GM12878 (cell line): ENCODE measurements at regions not wholly inside any gene's neighbourhood (a gene's known extent, or its start where the extent isn't known, plus 50 kb on each side); places are given as distances from the start of the nearest gene placed in this dataset.

ENCODE experiments used
- BCL11A ChIP-seq: IDR thresholded peaks from 2 replicates; pipeline ENCODE4 v1.6.1; 2011; ENCODE audit warnings: low read depth, low read length
- CTCF ChIP-seq, 3 experiments: IDR thresholded peaks in 2 of 3; conservative IDR thresholded peaks in 1 of 3; 2 replicates each; pipeline ENCODE4 v1.5.1; 2011; ENCODE audit warnings: low read depth in 3 of 3, low read length in 3 of 3, mild to moderate bottlenecking in 3 of 3, control low read depth in 2 of 3, moderate library complexity in 2 of 3, inconsistent platforms in 1 of 3, mixed read lengths in 1 of 3; ENCODE audit not compliant: control insufficient read depth in 2 of 3, insufficient read depth in 1 of 3; ENCODE audit errors: extremely low read depth in 1 of 3
- IKZF1 ChIP-seq: fragments of 450-650 bp; conservative IDR thresholded peaks from 2 replicates; pipeline ENCODE4 v1.6.1; 2017; ENCODE audit warnings: antibody characterized with exemption, mild to moderate bottlenecking
- JUND ChIP-seq: IDR thresholded peaks from 2 replicates; pipeline ENCODE4 v1.6.1; 2012; ENCODE audit warnings: low read depth, mild to moderate bottlenecking, low read length, improper control_type of control experiment, moderate library complexity
- POLR2A ChIP-seq: IDR thresholded peaks from 2 replicates; pipeline ENCODE4 v1.6.1; 2011; ENCODE audit warnings: low read depth, mild to moderate bottlenecking, low read length
- POLR2AphosphoS5 ChIP-seq: IDR thresholded peaks from 2 replicates; pipeline ENCODE4 v1.6.1; 2011; ENCODE audit warnings: mild to moderate bottlenecking, low read length, inconsistent platforms

DNA sequence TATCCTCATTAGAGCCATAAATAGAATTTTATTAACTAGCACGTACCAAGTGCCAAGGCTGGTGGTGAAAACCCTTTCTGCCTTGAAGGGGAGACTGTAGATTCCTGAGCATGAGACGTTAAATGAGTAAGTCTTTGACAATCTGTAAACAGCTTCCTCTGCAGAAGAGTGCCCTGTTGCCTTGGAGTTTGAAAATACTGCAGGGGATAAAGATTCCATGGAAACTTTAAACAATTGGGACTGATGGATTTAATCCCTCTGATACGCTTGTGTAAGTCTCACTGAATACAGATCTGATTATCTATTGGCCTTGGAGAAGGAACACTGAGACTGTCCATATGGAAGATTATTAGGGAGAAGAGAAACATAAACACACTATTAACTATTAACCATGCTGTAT lies 1053.4 kb upstream of the RBFOX1 start:
- TF ChIP-seq IKZF1 (no peak), CTCF (IDR thresholded peaks at IDR 0.05 in 2 of 3, conservative IDR thresholded peaks at IDR 0.05 in 1 of 3; ENCODE audit: control insufficient read depth in 2 of 3, extremely low read depth in 1 of 3, insufficient read depth in 1 of 3, low read depth in 3 of 3, low read length in 3 of 3) (no peak), POLR2A (no peak), JUND (no peak), BCL11A (no peak), POLR2AphosphoS5 (no peak)
